ENCODE measurements at regions not wholly inside any gene's neighbourhood (a gene's known extent, or its start where the extent isn't known, plus 50 kb on each side); places are given as distances from the start of the nearest gene placed in this dataset.

DNA sequence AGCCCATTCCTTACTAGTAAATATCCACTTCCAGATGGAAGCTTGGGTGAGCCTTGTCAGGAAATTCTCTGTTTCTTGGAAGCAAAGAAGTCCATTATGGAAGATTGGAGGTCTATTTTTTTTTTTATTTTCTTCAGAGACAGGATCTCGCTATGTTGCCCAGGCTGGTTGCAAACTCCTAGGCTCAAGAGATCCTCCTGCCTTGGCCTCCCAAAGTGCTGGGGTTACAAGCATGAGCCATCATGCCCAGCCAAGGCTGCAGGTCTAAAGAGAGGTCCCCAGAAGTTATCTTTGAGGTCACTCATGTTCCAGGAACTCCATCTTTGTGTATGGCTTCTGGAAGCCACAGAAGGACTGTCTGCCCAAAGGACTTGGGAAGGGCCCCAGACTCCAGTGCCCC lies 255.3 kb downstream of the LY86 start:
- no peak for DNase-seq

DNA sequence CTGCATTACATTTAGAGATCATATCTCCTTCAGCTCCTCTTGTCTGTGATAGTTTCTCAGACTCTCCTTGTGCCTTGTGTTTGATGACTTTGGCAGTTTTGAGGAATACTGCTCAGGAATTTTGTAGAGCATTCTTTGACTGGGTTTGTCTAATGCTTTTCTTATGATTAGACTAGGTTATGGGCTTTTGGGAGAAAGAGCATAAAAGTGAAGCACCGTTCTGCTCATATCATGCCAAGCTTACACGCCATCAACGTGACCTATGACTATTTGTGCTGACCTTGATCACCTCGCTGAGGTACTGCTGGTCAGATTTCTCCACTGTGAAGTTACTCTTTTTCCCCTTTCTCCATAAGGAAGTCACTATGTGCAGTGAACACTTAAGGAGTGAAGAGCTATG lies 256.0 kb downstream of the LY86 start:
- DNase-seq: no peak

DNA sequence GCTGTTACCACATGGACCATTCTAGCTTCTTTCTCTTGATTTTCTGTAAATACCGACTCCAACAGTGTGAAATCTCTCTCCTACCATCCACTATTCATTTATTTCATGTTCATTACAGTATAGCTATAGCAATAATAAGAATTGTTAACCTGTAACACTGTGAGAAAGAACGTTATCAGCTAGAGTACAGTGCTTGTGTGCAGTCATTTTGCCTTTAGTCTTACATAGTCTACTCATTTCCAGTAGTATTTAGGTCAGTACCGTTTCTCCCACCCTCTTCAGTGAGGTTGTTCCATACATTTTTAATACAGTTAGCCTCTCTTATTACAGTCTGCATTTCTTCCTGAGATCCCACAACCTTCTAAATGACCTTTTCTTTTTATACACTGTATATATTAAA lies 257.1 kb downstream of the LY86 start:
- no peak for DNase-seq

DNA sequence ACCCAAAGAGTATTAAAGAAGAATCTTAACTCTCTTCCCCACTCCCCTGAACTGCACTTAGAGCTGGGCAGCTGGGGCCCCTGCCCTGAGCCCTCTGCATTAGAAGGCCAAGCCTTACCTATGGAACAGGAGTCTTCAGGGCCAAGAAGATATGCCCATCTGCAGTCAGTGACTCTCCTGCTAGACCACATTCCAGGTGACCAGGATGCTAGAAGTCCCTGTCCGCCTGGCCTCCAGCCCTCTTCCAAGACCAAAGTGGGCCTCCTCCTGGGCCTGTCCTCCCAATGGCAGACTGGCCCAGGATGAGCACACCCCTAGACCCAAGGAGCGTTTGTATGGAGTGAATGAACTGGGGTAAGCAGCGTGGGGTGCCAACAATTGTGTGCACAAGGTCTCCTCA lies 259.1 kb downstream of the LY86 start:
- no peak for DNase-seq

DNA sequence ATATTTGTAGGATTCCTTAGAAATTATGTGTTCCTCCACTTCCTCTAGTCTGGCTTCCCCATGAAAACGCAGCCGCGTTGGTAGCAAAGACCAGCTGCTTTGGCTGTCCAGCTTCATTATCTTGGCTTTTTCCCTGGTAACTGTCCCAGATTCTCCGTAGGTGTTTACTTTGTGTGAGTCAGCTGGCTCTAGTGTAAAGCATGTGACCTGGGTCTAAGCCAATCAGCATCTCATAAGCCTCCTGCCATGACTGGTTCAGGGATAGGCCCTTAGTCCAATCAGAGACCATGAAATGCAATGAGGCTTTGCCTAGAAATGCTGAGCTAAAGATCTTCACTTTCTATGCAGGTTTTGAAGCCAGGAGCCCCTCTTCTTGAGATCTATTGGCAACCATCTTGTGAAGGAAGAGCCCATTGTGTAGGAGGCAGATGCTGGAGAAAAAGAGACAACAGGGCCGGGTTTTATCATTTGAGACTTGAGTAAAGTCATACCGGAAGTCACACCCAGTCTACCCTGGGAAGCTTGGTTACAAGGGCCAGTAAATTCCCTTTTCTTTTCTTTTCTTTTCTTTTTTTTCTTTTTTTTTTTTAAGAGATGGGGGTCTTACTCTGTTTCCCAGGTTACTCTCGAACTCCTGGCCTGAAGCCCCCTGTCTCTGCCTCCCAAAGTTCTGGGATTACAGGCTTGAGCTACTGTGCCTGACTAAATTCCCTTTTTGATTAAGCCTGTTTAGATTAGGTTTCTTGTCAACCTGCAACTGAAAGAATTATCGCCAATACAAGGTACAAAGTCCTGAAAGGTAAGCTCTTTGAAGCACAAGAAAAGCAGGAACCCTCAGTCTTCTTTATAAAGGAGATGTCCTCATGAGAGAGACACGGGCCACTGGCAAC lies 256.5 kb upstream of the RREB1 start:
- peak; percentile 26 for DNase-seq

DNA sequence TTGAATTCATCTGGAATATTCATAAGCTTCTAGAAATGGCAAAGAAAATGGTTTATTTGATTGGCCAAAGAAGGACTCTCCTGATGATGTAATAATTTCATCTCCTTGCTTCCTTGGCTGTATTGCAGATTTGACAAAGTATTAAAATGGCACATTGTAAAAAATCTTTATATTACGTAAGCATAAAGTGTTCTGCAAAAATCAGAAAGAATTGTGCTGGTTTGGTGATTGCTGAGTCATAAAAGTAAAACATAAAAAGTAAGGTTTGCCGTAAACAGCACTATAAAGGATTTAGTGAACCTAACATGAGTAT lies 255.9 kb upstream of the RREB1 start:
- DNase-seq: no peak

DNA sequence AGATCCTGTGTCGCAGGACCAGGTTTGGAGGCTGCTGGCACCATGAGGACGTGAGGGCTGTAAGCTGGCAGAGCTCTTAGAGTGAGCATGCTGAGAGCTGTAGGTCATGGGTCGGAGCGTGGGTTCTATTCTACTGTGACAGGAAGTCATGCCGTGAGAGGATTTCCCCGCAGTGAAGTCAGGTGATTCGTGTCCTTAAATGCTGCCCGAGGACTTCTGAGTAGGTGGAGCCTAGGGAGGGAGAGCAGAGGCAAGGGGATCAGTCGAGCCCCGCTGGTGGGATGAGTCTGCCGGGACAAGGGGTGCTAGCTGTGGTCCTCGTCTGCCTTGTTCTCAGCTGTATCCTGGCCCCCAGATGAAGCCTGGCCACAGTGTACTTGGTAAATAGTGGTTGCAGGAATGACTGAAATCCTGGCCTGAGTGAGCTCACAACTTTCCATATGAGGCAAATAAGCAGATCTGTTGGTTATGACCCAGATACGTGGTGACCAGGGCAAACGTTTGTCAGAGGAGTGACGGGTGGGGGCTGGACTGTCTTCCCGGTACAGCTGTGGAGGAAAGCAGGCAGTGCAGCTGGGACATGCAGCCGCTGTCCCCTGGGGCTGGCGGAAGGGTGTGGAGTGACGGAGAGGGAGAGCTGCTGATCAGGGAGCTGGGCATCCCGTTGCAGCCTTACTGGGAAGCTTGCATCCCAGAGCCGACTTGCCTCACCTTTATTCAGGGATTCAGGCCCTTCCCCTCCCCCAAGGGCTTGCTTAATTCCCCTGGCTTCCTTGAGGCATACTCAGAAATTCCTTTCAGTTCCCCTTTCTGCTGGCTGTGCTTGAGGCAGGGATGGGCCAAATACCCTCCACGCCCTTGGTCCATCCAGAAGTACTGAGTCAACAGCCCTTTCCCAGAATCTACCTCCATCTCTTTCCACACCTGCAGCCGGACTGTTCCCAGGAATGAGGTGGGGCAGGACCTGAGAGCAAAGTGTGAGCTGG lies 250.9 kb upstream of the RREB1 start:
- peak; percentile 56 for DNase-seq

DNA sequence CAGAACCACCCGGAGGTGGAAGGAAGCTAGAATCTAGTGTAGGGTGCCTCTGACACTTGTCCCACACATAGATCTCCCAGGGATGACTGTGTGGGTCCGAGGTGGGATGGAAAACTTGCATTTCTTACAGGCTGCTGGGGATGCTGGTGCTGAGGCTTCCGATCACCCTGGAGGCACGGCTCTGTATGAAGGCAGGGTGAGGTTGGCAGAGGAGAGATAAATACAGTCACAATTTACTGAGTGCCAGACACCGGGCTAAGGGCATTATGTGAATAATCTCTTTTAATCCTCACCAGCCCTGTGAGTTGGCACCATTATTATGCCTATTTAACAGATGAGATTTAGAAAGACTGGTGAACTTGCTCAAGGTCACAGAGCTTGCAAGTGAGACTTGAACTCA lies 250.2 kb upstream of the RREB1 start:
- no peak for DNase-seq

DNA sequence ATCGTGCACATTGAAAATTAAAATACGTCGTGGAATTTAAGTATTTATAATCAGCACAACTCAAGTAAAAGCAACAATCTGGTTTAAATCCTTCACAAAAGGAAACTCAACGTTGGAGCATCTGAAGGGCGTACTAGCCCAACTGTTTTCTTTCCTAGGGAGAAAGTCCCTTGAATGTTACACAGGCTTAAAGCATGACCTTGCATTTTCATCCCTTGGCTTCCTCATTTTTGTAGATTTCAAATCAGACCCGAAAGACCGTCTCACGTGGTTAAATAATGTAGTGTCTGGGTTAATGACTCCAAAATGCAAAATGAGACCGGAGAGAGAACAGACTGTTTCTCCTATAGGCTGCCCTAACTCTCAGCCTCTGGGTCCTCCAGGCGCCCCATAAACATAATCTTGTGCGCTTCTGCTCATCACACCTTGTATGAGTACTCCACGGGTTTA lies 249.2 kb upstream of the RREB1 start:
- no peak for DNase-seq

DNA sequence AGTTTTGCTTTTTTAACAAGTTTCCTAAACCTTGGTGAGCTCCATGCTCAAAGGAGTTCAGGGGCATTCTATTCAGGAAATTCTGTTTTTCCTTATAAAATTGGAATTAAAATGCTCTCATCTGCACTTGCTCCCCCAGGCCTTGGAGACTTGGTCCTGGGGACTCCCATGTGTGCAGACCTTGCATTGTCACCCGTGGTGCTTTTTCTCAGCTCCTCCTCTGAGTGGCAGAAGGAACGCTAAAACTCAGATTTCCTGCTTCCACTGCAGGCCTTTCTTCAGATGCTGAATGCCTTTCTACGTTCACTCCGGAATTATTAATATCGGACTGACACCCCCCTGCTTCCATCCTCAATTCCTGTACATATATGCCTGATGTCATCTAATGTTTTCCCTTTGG lies 248.7 kb upstream of the RREB1 start:
- DNase-seq: no peak

DNA sequence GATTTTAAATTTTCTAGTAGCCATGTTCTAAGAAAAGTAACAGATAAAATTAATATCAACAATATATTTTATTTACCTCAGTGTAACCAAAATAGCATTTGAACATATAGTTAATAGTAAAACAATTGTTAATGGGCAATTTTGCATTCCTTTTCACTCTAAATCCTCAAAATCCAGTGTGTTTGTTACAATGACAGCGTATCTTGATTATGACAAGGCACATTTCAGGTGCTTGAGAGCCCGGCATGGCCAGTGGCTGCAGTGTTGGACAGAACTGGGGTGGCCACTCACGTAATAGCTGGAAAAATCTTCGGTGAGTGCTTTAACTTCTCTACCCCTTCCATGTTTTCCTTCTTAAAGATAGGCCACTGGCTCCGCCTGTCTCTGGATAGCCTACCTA lies 248.0 kb upstream of the RREB1 start:
- no peak for DNase-seq

DNA sequence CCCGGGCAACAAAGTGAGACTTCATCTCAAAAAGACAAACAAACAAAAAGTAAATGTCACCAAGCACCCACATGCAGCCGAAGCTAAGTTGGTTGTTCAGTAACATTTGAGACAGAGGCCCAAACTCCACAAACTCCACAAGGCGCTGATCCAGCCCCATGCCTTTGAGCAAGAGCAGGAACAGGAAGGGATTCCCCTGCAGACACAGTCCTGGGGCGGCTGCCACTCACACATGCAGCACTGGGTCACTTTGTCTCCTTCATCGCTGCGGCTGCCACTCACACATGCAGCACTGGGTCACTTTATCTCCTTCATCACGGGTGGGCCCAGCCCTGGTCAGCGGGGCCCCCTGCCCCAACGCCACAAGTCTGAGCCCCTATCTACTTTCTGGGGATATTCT lies 246.9 kb upstream of the RREB1 start:
- no peak for DNase-seq

DNA sequence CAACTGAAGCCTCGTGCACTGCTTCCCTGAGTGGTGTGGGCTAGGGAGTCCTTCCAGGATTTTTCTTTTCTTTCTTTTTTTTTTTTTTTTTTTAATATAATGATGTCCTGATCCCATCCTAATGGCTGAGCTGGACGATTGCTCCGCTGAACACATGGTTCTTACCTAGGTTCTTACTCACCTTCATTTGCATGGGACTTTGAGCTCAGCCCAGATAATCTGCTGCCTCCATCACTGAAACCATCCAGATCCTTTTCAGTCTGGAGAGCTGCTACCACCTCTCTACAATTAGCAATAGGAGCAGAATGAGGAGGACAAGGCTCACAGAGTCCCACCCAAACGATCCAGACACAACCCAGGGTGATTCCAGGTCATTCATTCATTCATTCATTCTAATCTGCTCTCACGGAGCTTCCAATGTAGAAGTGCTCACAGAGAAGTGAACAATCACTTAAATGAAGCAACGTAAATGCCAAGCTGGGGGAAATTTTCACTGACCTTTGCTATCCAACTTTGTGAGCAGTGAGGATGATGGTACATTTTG lies 246.3 kb upstream of the RREB1 start:
- DNase-seq: no peak

DNA sequence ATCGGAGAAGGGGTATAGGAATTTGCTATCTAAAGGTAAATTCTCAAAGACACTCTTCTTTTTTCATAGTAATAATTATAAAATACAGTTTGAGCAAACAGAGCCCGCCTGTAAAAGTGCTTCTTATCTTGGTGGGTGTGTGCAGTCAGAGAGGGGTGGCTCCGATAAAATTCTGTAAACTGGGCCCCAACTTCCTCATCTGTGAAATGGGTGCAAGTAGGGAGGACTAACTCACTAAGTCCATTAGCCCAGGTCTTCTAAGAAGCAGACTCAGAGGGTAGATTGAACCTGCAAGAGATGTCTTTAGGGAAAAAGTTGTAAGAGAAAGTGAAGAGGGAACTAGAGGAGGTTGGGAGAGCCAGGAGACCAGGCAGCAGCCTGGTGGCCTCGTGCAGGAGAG lies 245.8 kb upstream of the RREB1 start:
- DNase-seq: no peak

DNA sequence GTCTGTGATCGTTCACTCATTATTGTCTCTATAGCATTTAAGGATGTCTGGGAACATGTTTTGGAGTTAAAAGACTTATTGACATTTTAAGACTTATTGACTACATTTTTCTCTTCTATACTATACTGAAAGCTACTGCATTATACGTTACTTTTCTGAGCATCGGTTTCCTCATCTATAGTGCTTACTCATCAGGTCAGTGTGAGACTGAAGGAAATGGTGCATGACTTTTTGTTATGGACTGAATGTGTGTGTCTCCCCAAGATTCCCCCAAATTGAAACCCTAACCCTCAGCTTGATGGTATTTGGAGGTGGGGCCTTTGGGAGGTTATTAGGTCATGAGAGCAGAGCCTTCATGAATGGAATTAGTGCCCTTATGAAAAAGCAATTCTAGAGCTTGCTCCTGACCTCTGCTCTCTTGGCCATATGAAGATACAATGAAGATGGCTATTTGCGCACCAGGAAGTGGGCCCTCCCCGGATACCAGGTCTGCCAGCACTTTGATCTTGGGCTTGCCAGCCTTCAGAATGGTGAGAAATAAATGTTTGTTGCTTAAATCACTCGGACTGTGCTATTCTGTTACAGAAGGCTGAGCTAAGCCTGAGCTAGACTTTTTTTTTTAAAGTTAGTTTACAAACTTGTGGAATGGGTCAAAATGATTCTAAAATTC lies 243.7 kb upstream of the RREB1 start:
- no peak for DNase-seq

DNA sequence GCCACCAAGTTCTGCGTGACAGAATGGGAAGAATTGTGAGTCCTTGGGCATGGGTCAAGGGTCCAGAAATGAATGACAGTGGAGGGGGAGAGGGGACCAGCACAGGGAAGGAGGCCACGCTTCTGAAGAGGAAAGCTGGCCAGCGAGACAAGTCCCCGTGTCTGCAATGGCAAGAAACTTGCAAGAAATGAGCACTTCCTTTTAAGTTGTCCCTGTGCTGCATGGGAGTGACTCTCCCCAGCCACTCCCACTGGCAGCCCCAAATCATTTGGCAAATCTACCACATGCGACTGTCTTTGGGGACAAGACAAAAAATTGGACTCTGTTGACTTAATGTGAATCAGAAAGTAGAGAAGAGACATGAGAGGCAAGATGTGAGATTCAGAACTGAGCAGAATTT lies 242.2 kb upstream of the RREB1 start:
- DNase-seq: no peak

DNA sequence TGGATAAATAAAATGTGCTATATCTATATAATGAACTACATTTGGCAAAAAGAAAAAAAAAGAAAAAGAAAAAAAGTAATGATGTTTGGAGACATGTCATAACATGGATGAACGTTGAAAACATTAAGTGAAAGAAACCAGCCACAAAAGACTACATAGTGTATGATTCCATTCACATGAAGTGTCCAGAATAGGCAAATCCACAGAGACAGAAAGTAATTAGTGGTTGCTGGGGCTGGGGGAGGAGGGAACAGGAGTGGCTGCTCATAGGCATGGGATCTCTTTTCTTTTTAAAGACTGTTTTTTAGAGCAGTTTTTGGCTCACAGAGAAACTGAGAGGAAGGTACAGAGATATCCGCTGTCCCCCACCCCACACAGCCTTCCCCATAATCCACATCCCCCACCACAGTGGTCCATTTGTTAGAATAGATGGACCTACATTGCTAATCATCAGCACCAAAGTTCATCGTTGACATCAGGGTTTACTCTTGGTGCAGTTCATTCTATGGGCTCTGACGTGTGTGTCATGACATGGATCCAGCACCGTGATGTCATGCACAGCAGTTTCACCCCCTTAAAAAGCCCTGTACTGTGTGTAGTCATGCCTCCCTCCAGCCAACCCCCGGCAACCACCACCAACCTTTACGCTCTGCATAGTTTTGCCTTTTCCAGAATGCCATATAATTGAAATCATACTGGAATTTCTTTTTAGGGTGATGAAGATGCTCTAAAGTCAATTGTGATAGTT lies 240.9 kb upstream of the RREB1 start:
- DNase-seq: no peak

DNA sequence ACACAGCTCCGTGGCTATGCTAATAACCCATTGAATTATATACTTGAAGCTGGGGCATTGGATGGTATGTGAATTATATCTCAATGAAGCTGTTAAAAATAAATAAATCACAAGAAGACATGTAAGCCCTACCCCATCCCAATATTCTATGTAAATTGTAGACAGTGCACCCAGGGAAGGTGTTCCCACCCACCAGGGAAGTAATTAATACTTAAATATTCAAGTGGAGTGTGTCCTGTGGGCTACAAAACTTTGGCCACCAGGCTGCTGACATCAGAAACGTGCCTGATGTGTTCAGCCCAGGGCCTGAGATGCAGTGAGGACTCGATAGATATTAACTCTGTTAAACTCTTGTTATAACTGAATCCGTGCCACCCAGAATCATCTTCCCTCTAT lies 240.4 kb upstream of the RREB1 start:
- DNase-seq: no peak

DNA sequence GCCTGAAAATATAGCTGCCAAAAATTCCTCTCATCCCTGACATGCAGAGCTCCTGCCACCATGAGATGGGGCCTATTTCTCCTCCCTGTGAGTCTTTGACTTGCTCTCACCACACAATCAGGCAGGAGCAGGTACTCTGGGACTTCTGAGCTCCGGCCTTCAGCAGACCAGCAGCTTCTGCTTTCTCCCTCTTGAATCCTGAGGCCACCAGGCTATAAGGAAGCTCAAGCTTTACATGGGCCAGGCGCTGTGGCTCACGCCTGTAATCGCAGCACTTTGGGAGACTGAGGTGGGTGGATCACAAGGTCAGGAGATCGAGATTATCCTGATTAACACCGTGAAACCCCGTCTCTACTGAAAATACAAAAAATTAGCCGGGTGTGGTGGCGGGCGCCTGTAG lies 238.7 kb upstream of the RREB1 start:
- DNase-seq: no peak

DNA sequence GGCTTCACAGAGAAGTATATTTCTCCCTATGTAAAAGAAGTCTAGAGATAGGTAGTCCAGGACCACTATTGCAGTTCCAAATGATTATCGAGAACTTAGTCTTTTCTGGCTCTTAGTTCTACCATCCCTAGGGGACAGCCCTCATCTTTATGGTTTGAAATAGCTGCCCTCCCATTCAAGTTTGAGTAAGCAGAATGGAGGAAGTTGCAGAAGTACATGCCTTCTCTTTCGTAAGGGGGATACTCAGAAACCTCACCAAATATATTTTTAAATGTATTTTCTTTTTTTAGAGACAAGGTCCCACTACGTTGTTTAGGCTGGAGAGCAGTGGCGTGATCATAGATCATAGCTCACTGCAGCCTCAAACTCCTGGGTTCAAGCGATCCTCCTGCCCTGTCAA lies 236.8 kb upstream of the RREB1 start:
- no peak for DNase-seq

DNA sequence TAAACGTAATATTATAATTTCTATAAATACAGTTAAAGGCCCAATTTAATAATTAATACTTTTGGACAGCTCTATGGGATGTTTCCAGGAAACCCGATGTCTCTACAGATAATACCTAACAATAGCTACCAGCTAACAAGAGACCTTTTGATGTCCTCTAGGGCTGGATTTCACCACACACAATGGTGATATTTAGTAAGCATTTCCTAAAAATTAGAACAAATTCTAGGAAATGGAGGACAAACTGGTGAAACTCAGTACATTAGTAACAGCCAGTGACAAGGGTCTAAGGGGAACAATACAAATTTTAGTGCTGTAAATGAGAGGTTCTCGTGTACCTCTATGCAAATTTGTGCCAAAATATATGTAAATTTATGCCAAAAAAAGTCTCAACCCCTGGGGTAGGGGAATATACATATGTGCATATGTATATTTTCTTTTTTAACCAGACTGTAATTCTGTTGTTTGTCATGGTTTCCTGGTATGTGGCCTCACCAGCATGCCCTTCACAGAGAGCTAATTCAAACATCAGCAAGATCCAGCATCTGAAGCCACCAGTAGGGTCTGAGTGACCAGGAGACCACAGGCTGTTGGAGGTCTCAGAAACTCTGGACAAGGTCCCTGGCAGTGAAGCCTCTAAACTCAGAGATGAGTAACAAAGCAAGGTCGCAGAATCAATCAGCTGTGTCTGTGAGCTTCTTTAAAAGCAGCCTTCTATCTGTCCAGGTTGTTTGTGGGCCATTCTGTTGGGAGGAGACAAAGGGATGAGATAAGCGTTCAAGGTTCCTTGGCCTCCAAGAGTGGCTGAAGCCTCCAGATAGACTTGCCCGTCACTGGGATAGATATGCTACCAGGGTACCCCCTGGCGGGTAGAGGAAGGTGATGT lies 235.1 kb upstream of the RREB1 start:
- DNase-seq: no peak

Measured in NCI-H146 (cell line).